HUES6 (cell line): ENCODE measurements at regions not wholly inside any gene's neighbourhood (a gene's known extent, or its start where the extent isn't known, plus 50 kb on each side); places are given as distances from the start of the nearest gene placed in this dataset.
A peak's percentile ranks its signal among the peaks of the same experiment; 100 is the strongest.

Experiments
- H3K27ac ChIP-seq: 2 replicates; pipeline ENCODE4 v1.7.0; 2013; ENCODE audit warnings: low read depth, mild to moderate bottlenecking, low read length, inconsistent platforms
- H3K27me3 ChIP-seq: 2 replicates; pipeline ENCODE4 v1.6.1; 2013; ENCODE audit warnings: low read length; ENCODE audit not compliant: control insufficient read depth, insufficient read depth
- H3K36me3 ChIP-seq: 2 replicates; pipeline ENCODE4 v1.6.1; 2013; ENCODE audit warnings: low read length; ENCODE audit not compliant: control insufficient read depth, insufficient read depth
- H3K4me1 ChIP-seq: 2 replicates; pipeline ENCODE4 v1.6.1; 2013; ENCODE audit warnings: low read length; ENCODE audit not compliant: control insufficient read depth, insufficient read depth
- H3K4me3 ChIP-seq: 2 replicates; pipeline ENCODE4 v1.5.1; 2013; ENCODE audit warnings: low read depth, low read length
- H3K9ac ChIP-seq: one replicate; pipeline ENCODE4 v1.6.1; 2013; ENCODE audit warnings: mild to moderate bottlenecking, low read length
- H3K9me3 ChIP-seq: 2 replicates; pipeline ENCODE4 v1.6.1; 2013; ENCODE audit warnings: low read depth, low read length; ENCODE audit not compliant: control insufficient read depth, insufficient read depth

GRCh38 chr4:151888367-151888866, 127.6 kb upstream of the GATB start:
- Histone ChIP-seq H3K27ac (no peak overlapping the region), H3K4me3 (no peak overlapping the region), H3K36me3 (no peaks in the 10 kb centered on the region), H3K4me1 (peaks cover 10% of the 10 kb centered on the region; the same call in 1 of the 2 replicates), H3K9me3 (peaks cover 4% of the 10 kb centered on the region; the same call in 1 of the 2 replicates), H3K27me3 (no peaks in the 10 kb centered on the region), H3K9ac (no peak overlapping the region)

GRCh38 chr4:151887816-151888180, 127.0 kb upstream of the GATB start:
- Histone ChIP-seq H3K9me3 (peaks cover 4% of the 10 kb centered on the region; the same call in 1 of the 2 replicates), H3K27ac (no peak overlapping the region), H3K9ac (no peak overlapping the region), H3K4me1 (peaks cover 10% of the 10 kb centered on the region; the same call in 1 of the 2 replicates), H3K27me3 (no peaks in the 10 kb centered on the region), H3K36me3 (no peaks in the 10 kb centered on the region), H3K4me3 (no peak overlapping the region)

- peaks cover 4% of the 10 kb centered on the region; the same call in 1 of the 2 replicates for H3K9me3 ChIP-seq
- H3K27me3 ChIP-seq = no peaks in the 10 kb centered on the region
- H3K4me1 ChIP-seq = peaks cover 10% of the 10 kb centered on the region; the same call in 1 of the 2 replicates
- H3K9ac ChIP-seq = no peak overlapping the region
- no peak overlapping the region for H3K27ac ChIP-seq
- H3K4me3 ChIP-seq = no peak overlapping the region
- no peaks in the 10 kb centered on the region for H3K36me3 ChIP-seq
Measured at GRCh38 chr4:151887031-151887815, 126.4 kb upstream of the GATB start.

DNA sequence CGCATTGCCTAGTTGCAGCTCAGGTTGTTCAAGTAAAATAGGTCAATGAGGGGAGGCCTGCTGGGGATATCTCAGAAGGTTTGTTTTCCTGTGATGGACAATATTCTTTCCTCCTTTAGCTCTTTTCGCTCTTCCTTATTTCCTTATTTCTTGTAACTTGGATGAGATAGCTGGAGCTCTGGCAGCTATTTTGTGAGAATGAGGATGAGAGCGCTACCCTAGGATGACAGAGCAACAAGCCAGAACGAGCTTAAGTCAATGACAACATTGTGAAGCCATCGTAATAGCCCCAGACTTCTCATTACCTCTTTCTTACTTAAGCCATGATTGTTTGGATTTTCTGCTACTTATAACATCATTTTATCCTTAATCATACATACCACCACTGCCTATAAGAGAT, 124.3 kb upstream of the GATB start:
- Histone ChIP-seq H3K4me3 (no peak overlapping the region), H3K27ac (no peak overlapping the region), H3K9ac (no peak overlapping the region), H3K27me3 (no peaks in the 10 kb centered on the region), H3K36me3 (no peaks in the 10 kb centered on the region), H3K9me3 (peaks cover 4% of the 10 kb centered on the region; the same call in 1 of the 2 replicates), H3K4me1 (peaks cover 10% of the 10 kb centered on the region; the same call in 1 of the 2 replicates)

GRCh38 chr4:151883747-151884146, 122.9 kb upstream of the GATB start:
- no peak overlapping the region for H3K4me3 ChIP-seq
- H3K9me3 ChIP-seq = peaks cover 4% of the 10 kb centered on the region; the same call in 1 of the 2 replicates
- no peak overlapping the region for H3K9ac ChIP-seq
- no peaks in the 10 kb centered on the region for H3K27me3 ChIP-seq
- H3K27ac ChIP-seq = no peak overlapping the region
- no peaks in the 10 kb centered on the region for H3K36me3 ChIP-seq
- H3K4me1 ChIP-seq = peaks cover 10% of the 10 kb centered on the region; the same call in 1 of the 2 replicates

DNA sequence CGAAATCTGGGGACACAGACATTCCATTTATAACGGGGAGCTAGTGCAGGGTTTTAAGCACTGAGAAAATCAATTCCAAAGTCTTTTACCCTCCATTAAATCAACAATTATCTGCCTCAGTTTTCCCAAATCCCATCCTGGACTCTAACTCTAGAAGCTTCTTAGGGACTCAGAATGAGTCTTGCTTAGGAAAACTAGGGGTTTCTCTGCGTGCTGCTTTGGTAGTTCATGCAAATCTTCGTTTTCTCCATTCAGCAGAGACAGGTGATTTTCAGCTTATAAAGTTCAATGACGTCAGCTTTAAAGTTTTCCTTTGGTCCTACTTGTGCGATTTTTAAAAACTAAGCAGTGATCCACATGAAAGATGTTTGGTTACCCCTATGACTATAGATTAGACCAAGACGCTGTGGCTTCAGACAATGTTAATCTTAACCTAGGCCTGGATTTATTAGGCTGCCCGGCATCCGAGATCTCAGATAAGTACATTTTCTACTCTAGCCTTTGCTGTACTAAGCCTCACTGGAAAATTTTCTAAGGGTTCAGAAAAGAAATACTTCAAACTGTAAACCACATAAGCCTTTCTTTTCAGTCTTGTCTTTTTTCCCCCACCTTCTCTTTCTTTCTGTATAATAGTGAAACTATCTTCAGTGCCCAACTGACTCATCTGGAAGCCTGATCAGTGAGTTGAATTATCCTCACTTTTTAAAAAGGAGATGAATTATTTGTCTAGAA, 121.4 kb upstream of the GATB start:
- H3K9me3 ChIP-seq = peaks cover 4% of the 10 kb centered on the region; the same call in 1 of the 2 replicates
- no peaks in the 10 kb centered on the region for H3K27me3 ChIP-seq
- no peak overlapping the region for H3K9ac ChIP-seq
- H3K4me3 ChIP-seq = no peak overlapping the region
- no peaks in the 10 kb centered on the region for H3K36me3 ChIP-seq
- no peak overlapping the region for H3K27ac ChIP-seq
- H3K4me1 ChIP-seq = peaks cover 9% of the 10 kb centered on the region; the same call in 1 of the 2 replicates

- no peaks in the 10 kb centered on the region for H3K9me3 ChIP-seq
- no peak overlapping the region for H3K4me3 ChIP-seq
- H3K9ac ChIP-seq = no peak overlapping the region
- H3K36me3 ChIP-seq = no peaks in the 10 kb centered on the region
- no peaks in the 10 kb centered on the region for H3K27me3 ChIP-seq
- no peak overlapping the region for H3K27ac ChIP-seq
- H3K4me1 ChIP-seq = peaks cover 4% of the 10 kb centered on the region
Measured at GRCh38 chr4:151879705-151880445, 119.1 kb upstream of the GATB start.

DNA sequence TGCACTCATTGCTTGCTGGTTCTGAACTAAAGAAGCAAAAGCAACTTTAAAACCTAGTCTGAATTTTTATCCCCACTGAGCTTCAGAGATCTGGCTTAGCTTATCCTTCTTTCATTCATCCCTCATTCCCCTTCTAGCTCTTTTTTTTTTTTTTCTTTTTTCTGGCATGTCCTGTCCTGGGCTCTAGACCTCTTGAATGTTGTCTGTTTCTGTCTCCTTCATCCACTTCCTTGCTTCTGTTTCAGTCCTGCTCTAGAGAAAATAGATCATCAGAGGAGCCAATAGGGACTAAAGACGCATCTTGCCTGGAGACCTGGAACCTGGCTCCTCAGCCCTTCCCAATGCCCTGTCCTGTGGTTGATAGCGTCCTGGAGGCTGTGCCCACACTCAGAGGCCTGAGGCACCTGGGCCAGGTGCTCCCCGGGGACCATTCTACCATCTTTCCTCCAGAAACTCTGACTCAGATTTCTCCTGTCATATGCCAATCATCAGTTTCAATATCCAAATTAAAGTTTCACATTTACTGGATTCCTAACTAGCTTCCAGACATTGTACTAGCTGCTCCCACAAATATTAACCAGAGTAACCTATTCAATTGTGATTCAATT, 115.7 kb upstream of the GATB start:
- Histone ChIP-seq H3K4me1 (peaks cover 17% of the 10 kb centered on the region), H3K9me3 (peaks cover 6% of the 10 kb centered on the region), H3K27ac (no peak overlapping the region)

DNA sequence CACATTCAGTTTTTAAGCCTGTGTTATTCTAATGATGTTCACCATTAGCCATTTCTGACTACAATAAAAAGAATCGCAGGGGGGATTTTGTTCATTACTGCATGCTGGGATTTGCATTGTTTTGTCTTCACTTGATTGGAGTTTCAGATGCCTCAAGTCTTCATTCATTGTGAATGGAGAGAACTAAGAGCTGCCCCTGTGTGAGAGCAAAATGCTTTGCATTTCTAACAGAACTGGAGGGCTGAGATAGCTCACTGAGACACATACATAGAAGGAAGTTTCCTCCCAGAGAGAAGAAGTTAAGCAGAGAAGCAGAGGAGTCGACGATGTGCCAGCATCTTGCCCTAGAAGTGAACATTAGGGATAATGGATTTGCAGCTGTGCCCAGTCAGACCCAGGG, 113.5 kb upstream of the GATB start:
- H3K9me3 ChIP-seq = peaks cover 6% of the 10 kb centered on the region
- peak overlapping the region; percentile 3 for H3K9ac ChIP-seq
- H3K4me3 ChIP-seq = no peak overlapping the region
- peaks cover 17% of the 10 kb centered on the region for H3K4me1 ChIP-seq
- H3K27ac ChIP-seq = no peak overlapping the region
- H3K27me3 ChIP-seq = no peaks in the 10 kb centered on the region
- H3K36me3 ChIP-seq = no peaks in the 10 kb centered on the region

More for the DNA sequence above, 115.7 kb upstream of the GATB start:
- no peaks in the 10 kb centered on the region for H3K27me3 ChIP-seq
- H3K9ac ChIP-seq = no peak overlapping the region
- H3K4me3 ChIP-seq = no peak overlapping the region
- H3K36me3 ChIP-seq = no peaks in the 10 kb centered on the region

GRCh38 chr4:151866592-151866918, 105.7 kb upstream of the GATB start:
- H3K36me3 ChIP-seq = no peaks in the 10 kb centered on the region
- H3K4me3 ChIP-seq = no peak overlapping the region
- H3K27me3 ChIP-seq = no peaks in the 10 kb centered on the region
- no peak overlapping the region for H3K27ac ChIP-seq
- peaks cover 9% of the 10 kb centered on the region for H3K9me3 ChIP-seq
- no peak overlapping the region for H3K9ac ChIP-seq
- H3K4me1 ChIP-seq = no peaks in the 10 kb centered on the region
